ENCODE measurements at regions not wholly inside any gene's neighbourhood (a gene's known extent, or its start where the extent isn't known, plus 50 kb on each side); places are given as distances from the start of the nearest gene placed in this dataset.

- TF ChIP-seq CTCF (IDR thresholded peaks at IDR 0.05) = no peak
- no peak for TF ChIP-seq POLR2A (IDR thresholded peaks at IDR 0.05)
Observed at GRCh38 chr4:37767019-37767418, 59.5 kb upstream of the PGM2 start.

Data from stomach (tissue), 4 donors.